ENCODE measurements at regions not wholly inside any gene's neighbourhood (a gene's known extent, or its start where the extent isn't known, plus 50 kb on each side); places are given as distances from the start of the nearest gene placed in this dataset.

GRCh38 chr14:71523630-71524319 is 408.5 kb upstream of the RGS6 start:
- TF ChIP-seq FOXP2 (optimal IDR thresholded peaks at IDR 0.05; ENCODE audit: borderline replicate concordance, extremely low read depth, extremely low read length, insufficient read depth): no peak
- no peak for TF ChIP-seq POLR2AphosphoS5 (IDR thresholded peaks at IDR 0.05; ENCODE audit: low read depth, low read length)
- TF ChIP-seq, protein P1, sequence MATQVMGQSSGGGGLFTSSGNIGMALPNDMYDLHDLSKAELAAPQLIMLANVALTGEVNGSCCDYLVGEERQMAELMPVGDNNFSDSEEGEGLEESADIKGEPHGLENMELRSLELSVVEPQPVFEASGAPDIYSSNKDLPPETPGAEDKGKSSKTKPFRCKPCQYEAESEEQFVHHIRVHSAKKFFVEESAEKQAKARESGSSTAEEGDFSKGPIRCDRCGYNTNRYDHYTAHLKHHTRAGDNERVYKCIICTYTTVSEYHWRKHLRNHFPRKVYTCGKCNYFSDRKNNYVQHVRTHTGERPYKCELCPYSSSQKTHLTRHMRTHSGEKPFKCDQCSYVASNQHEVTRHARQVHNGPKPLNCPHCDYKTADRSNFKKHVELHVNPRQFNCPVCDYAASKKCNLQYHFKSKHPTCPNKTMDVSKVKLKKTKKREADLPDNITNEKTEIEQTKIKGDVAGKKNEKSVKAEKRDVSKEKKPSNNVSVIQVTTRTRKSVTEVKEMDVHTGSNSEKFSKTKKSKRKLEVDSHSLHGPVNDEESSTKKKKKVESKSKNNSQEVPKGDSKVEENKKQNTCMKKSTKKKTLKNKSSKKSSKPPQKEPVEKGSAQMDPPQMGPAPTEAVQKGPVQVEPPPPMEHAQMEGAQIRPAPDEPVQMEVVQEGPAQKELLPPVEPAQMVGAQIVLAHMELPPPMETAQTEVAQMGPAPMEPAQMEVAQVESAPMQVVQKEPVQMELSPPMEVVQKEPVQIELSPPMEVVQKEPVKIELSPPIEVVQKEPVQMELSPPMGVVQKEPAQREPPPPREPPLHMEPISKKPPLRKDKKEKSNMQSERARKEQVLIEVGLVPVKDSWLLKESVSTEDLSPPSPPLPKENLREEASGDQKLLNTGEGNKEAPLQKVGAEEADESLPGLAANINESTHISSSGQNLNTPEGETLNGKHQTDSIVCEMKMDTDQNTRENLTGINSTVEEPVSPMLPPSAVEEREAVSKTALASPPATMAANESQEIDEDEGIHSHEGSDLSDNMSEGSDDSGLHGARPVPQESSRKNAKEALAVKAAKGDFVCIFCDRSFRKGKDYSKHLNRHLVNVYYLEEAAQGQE (IDR thresholded peaks at IDR 0.05; ENCODE audit: insufficient read depth in 1 of 2, low read depth in 2 of 2, low read length in 2 of 2): no peak
- no peak for TF ChIP-seq SIN3A (IDR thresholded peaks at IDR 0.05; ENCODE audit: borderline replicate concordance, insufficient read depth, low read length)

- TF ChIP-seq SIN3A (IDR thresholded peaks at IDR 0.05; ENCODE audit: borderline replicate concordance, insufficient read depth, low read length) (no peak), TAF1 (IDR thresholded peaks at IDR 0.05; ENCODE audit: borderline replicate concordance, insufficient read depth, low read length) (no peak), POLR2AphosphoS5 (IDR thresholded peaks at IDR 0.05; ENCODE audit: low read depth, low read length) (no peak), FOXP2 (optimal IDR thresholded peaks at IDR 0.05; ENCODE audit: borderline replicate concordance, extremely low read depth, extremely low read length, insufficient read depth) (no peak)
- TF ChIP-seq, protein P1 (IDR thresholded peaks at IDR 0.05; ENCODE audit: insufficient read depth in 1 of 2, low read depth in 2 of 2, low read length in 2 of 2): no peak
These were observed 407.8 kb upstream of the RGS6 start for GRCh38 chr14:71524320-71524982.

- no peak for TF ChIP-seq TAF1 (IDR thresholded peaks at IDR 0.05; ENCODE audit: borderline replicate concordance, insufficient read depth, low read length)
- no peak for TF ChIP-seq SIN3A (IDR thresholded peaks at IDR 0.05; ENCODE audit: borderline replicate concordance, insufficient read depth, low read length)
These were observed 406.5 kb upstream of the RGS6 start for GRCh38 chr14:71525663-71526221.

DNA sequence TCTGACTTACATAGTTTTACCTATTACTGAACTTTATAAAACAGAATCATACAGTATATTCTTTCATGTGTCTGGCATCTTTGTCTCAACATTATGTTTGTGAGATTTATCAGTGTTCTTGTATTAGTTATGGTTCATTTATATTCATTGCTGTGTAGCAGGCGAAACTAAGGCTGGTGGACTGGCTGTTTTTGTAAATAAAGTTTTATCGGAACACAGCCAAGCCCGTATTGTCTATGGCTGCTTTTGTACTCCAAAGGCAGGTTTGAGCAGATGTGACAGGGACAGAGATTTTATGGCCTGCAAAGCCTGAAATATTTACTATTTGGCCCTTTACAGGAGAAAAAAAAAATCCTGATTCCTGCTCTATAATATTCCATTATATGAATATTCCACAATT is 405.8 kb upstream of the RGS6 start:
- no peak for TF ChIP-seq FOXP2 (optimal IDR thresholded peaks at IDR 0.05; ENCODE audit: borderline replicate concordance, extremely low read depth, extremely low read length, insufficient read depth)
- no peak for TF ChIP-seq POLR2AphosphoS5 (IDR thresholded peaks at IDR 0.05; ENCODE audit: low read depth, low read length)
- no peak for TF ChIP-seq SIN3A (IDR thresholded peaks at IDR 0.05; ENCODE audit: borderline replicate concordance, insufficient read depth, low read length)
- no peak for TF ChIP-seq TAF1 (IDR thresholded peaks at IDR 0.05; ENCODE audit: borderline replicate concordance, insufficient read depth, low read length)
- TF ChIP-seq, protein P1 (IDR thresholded peaks at IDR 0.05; ENCODE audit: insufficient read depth in 1 of 2, low read depth in 2 of 2, low read length in 2 of 2): no peak

DNA sequence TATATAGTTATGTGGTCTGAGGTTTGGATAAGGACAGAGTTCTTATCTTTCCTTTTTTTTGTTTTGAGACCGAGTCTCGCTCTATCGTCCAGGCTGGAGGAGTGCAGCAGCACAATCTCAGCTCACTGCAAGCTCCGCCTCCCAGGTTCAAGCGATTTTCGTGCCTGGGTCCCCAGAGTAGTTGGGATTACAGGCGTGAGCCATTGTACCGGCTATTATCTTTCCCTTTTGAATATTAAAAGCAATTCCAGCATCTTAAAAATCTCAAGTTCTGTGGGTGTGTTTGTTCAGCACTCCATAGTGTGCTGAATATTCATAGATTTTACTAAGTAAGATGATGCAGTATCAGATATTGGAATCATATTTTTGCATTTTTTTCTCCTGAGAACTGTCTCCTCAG is 404.4 kb upstream of the RGS6 start:
- TF ChIP-seq POLR2AphosphoS5 (IDR thresholded peaks at IDR 0.05; ENCODE audit: low read depth, low read length) (no peak), TAF1 (IDR thresholded peaks at IDR 0.05; ENCODE audit: borderline replicate concordance, insufficient read depth, low read length) (no peak), FOXP2 (optimal IDR thresholded peaks at IDR 0.05; ENCODE audit: borderline replicate concordance, extremely low read depth, extremely low read length, insufficient read depth) (no peak), SIN3A (IDR thresholded peaks at IDR 0.05; ENCODE audit: borderline replicate concordance, insufficient read depth, low read length) (no peak)
- TF ChIP-seq, protein P1 (IDR thresholded peaks at IDR 0.05; ENCODE audit: insufficient read depth in 1 of 2, low read depth in 2 of 2, low read length in 2 of 2): no peak
